Osteocyte (in vitro differentiated cells): ENCODE measurements at regions not wholly inside any gene's neighbourhood (a gene's known extent, or its start where the extent isn't known, plus 50 kb on each side); places are given as distances from the start of the nearest gene placed in this dataset.

Experiments
- DNase-seq: peaks from one replicate; pipeline ENCODE4 v3.0.0; 2021; ENCODE audit warnings: mixed read lengths; ENCODE audit not compliant: unreplicated experiment; ENCODE audit errors: extremely low spot score
- H3K27ac Mint-ChIP-seq: one replicate; pipeline ENCODE4 v1.8.0; 2021; ENCODE audit warnings: mild to moderate bottlenecking, mixed read lengths; ENCODE audit not compliant: unreplicated experiment
- H3K27me3 Mint-ChIP-seq: one replicate; pipeline ENCODE4 v1.8.0; 2021; ENCODE audit warnings: mixed read lengths; ENCODE audit not compliant: unreplicated experiment
- H3K36me3 Mint-ChIP-seq: one replicate; pipeline ENCODE4 v1.8.0; 2021; ENCODE audit warnings: mixed read lengths; ENCODE audit not compliant: unreplicated experiment
- H3K4me1 Mint-ChIP-seq: one replicate; pipeline ENCODE4 v1.8.0; 2021; ENCODE audit warnings: mixed read lengths; ENCODE audit not compliant: unreplicated experiment
- H3K4me3 Mint-ChIP-seq: one replicate; pipeline ENCODE4 v1.8.0; 2021; ENCODE audit warnings: mild to moderate bottlenecking, moderate library complexity, mixed read lengths; ENCODE audit not compliant: unreplicated experiment
- H3K9me3 Mint-ChIP-seq: one replicate; pipeline ENCODE4 v1.8.0; 2021; ENCODE audit warnings: mixed read lengths; ENCODE audit not compliant: unreplicated experiment
- TF ChIP-seq, protein P1 (sequence below): fragments of 200-600 bp; sonication (generic); IDR thresholded peaks from 2 replicates; pipeline ENCODE4 v1.5.0; 2021; ENCODE audit warnings: antibody characterized with exemption, mild to moderate bottlenecking, moderate library complexity

DNA sequence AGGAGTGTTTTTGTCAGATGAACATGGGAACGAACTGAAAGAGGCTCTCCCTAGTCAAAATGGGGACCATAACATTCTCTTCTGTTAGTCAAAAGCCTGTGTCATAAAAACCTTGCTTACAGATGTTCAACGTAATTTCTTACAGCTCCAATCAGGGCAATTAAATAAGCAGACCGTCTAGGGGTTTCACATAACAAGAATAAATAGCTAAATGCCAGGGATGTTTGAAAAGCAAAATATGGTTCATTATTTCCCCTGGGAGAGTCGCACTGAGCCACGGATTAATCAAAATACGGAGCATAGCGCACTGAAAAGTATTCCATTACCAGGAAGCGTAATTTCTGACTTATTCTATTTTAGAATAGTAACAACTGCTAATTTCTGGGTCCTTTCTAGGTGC lies 63.7 kb upstream of the MRI1 start:
- H3K9me3 Mint-ChIP-seq, result no peaks in the 10 kb centered on the region
- no peaks in the 10 kb centered on the region for H3K4me1 Mint-ChIP-seq
- DNase-seq, result no peak
- H3K27ac Mint-ChIP-seq, result no peak overlapping the region
- H3K4me3 Mint-ChIP-seq, result no peak overlapping the region
- H3K27me3 Mint-ChIP-seq, result peaks cover 16% of the 10 kb centered on the region
- TF ChIP-seq, protein P1, sequence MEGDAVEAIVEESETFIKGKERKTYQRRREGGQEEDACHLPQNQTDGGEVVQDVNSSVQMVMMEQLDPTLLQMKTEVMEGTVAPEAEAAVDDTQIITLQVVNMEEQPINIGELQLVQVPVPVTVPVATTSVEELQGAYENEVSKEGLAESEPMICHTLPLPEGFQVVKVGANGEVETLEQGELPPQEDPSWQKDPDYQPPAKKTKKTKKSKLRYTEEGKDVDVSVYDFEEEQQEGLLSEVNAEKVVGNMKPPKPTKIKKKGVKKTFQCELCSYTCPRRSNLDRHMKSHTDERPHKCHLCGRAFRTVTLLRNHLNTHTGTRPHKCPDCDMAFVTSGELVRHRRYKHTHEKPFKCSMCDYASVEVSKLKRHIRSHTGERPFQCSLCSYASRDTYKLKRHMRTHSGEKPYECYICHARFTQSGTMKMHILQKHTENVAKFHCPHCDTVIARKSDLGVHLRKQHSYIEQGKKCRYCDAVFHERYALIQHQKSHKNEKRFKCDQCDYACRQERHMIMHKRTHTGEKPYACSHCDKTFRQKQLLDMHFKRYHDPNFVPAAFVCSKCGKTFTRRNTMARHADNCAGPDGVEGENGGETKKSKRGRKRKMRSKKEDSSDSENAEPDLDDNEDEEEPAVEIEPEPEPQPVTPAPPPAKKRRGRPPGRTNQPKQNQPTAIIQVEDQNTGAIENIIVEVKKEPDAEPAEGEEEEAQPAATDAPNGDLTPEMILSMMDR, result no peak
- no peaks in the 10 kb centered on the region for H3K36me3 Mint-ChIP-seq

DNA sequence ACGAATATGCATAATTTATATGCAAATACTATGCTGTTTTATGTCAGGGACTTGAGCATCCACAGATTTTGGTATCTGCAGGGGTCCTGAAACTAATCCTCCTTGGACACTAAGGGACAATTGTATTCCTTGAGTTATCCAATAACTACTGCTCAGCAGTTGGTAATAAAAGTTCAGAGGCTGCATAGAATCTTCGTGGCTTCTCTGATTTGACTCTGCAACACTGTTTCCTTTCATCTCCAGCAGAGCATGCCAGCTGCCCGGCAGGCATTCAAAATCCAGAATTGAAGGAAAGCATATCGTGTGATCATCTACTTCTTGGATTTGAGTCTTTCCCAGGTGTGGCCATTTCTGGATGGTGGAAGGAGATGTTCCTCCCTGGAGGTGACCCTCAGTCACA lies 64.5 kb upstream of the MRI1 start:
- DNase-seq, result no peak
- Mint-ChIP-seq H3K4me3 (no peak overlapping the region), H3K36me3 (no peaks in the 10 kb centered on the region), H3K9me3 (no peaks in the 10 kb centered on the region), H3K4me1 (no peaks in the 10 kb centered on the region), H3K27ac (no peak overlapping the region), H3K27me3 (peaks cover 20% of the 10 kb centered on the region)
- TF ChIP-seq, protein P1, result no peak

- no peak overlapping the region for H3K27ac Mint-ChIP-seq
- no peak overlapping the region for H3K4me3 Mint-ChIP-seq
Measured at GRCh38 chr19:13696839-13697238, 67.5 kb upstream of the MRI1 start.

GRCh38 chr19:13693889-13694288 lies 70.4 kb upstream of the MRI1 start:
- Mint-ChIP-seq H3K27ac (no peak overlapping the region), H3K27me3 (peaks cover 8% of the 10 kb centered on the region), H3K9me3 (no peaks in the 10 kb centered on the region), H3K4me1 (no peaks in the 10 kb centered on the region), H3K4me3 (no peak overlapping the region), H3K36me3 (no peaks in the 10 kb centered on the region)
- no peak for DNase-seq
- TF ChIP-seq, protein P1, result no peak

More at GRCh38 chr19:13696839-13697238, 67.5 kb upstream of the MRI1 start:
- Mint-ChIP-seq H3K9me3 (no peaks in the 10 kb centered on the region), H3K4me1 (no peaks in the 10 kb centered on the region), H3K27me3 (peaks cover 20% of the 10 kb centered on the region), H3K36me3 (no peaks in the 10 kb centered on the region)
- no peak for DNase-seq
- TF ChIP-seq, protein P1, result no peak

- no peak for DNase-seq
- H3K27me3 Mint-ChIP-seq, result peaks cover 12% of the 10 kb centered on the region
- no peak overlapping the region for H3K4me3 Mint-ChIP-seq
- H3K36me3 Mint-ChIP-seq, result no peaks in the 10 kb centered on the region
- H3K27ac Mint-ChIP-seq, result no peak overlapping the region
- no peaks in the 10 kb centered on the region for H3K4me1 Mint-ChIP-seq
- H3K9me3 Mint-ChIP-seq, result no peaks in the 10 kb centered on the region
- TF ChIP-seq, protein P1, result no peak
Measured at GRCh38 chr19:13691569-13692435, 72.5 kb upstream of the MRI1 start.
